LNCaP clone FGC (cell line): ENCODE measurements at regions not wholly inside any gene's neighbourhood (a gene's known extent, or its start where the extent isn't known, plus 50 kb on each side); places are given as distances from the start of the nearest gene placed in this dataset.

Source experiments
- DNase-seq: peaks from one replicate; pipeline ENCODE4 v3.0.0-alpha.2; 2011; ENCODE audit warnings: low read depth
- H3K4me3 ChIP-seq: 2 replicates; pipeline ENCODE4 v1.5.1; 2011; ENCODE audit warnings: mild to moderate bottlenecking, low read depth, low read length, control low read depth
- CTCF ChIP-seq: IDR thresholded peaks from 2 replicates; pipeline ENCODE4 v1.5.1; 2012; ENCODE audit warnings: mild to moderate bottlenecking; ENCODE audit not compliant: control insufficient read depth, insufficient read depth; ENCODE audit errors: extremely low read depth

- DNase-seq: no peak
- TF ChIP-seq CTCF: no peak
- H3K4me3 ChIP-seq: no peak overlapping the region
Observed at GRCh38 chr6:14987490-14987889, 258.4 kb upstream of the JARID2 start.

DNA sequence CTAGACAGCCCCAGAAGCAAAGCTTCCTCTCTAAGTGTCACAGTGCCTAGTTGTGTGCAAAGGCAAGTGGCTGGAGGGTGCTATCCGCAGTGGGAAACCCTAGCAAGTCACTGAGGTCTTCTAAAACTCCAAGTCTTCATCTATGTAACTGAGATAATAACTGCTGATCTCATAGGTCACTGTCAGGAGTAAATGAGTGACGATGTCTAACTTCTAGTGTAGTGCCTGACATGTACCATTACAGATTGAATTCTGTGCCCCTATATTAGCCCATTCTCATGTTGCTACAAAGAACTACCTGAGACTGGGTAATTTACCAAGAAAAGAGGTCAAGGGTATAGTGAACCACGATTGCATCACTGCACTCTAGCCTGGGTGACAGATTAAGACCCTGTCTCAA, 253.5 kb upstream of the JARID2 start:
- no peak for DNase-seq
- H3K4me3 ChIP-seq: no peak overlapping the region
- TF ChIP-seq CTCF: no peak

DNA sequence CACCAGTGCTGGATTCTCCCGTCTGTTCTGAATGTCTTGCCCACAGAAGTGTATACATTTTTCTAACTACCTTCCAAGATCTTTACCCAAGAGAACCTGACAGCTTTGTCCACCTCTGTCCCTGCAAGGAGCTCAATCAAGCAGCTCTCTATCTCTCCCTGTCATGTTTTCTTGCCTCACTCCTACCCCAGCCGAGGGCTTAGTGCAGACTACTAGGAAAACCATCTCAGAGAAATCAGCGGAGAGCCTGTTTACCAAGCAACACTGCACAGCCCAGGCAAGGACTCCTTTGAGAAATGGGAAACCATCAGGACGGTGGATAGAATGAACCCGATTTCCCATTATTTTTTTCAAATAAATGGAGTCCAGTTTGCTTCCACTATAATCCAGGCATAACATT, 250.7 kb upstream of the JARID2 start:
- no peak overlapping the region for H3K4me3 ChIP-seq
- no peak for DNase-seq
- TF ChIP-seq CTCF: no peak

DNA sequence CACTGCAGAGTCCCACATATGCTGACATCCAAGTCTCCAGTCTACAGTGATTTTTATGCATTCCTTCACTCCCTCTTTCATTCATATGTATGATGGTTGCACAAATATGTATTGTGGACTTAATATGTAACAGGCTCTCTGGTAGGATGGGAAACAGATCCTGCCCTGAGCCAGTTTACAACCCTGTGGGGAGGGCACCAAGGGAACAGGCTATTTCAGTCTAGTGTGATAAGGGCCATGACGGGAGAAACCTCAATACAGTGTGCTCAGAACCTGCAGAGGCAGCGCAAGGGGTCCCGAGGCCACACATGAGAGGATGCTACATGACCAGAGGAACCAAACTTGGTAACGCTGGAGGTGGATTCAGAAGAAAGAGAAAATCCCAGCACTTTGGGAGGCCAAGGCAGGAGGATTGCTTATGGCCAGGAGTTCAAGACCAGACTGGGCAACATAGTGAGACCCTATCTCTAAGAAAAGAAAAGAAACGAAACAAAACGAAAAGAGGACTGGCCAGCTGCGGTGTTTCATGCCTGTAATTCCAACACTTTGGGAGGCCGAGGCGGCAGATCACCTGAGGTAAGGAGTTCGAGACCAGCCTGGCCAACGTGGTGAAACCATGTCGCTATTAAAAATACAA, 249.8 kb upstream of the JARID2 start:
- DNase-seq: no peak
- no peak for TF ChIP-seq CTCF

GRCh38 chr6:14996892-14997291, 249.0 kb upstream of the JARID2 start:
- TF ChIP-seq CTCF: no peak
- no peak for DNase-seq
- no peak overlapping the region for H3K4me3 ChIP-seq

More for the DNA sequence above, 249.8 kb upstream of the JARID2 start:
- no peak overlapping the region for H3K4me3 ChIP-seq

GRCh38 chr6:14997507-14997906, 248.4 kb upstream of the JARID2 start:
- no peak for TF ChIP-seq CTCF
- DNase-seq: no peak
- H3K4me3 ChIP-seq: no peak overlapping the region

DNA sequence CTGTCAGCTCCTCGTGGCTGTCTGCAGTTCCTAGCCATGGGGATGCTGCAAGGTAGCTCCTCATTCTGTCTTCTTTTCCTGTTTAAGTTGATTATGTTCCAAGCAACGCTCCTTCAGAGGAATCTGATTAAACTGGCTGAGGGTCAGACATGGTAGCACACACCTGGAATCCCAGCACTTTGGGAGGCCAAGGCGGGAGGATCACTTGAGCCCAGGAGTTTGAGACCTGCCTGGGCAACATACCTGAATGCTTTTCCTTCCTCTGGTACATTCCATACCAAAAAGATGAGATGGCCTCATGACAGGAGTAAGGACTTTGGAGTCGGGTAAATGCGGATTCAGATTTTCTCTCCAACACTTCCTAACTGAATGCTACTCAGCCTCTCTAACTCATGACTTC, 246.8 kb upstream of the JARID2 start:
- no peak for DNase-seq

More for the DNA sequence above, 246.8 kb upstream of the JARID2 start:
- no peak for TF ChIP-seq CTCF
- H3K4me3 ChIP-seq: no peak overlapping the region
